ENCODE measurements at regions not wholly inside any gene's neighbourhood (a gene's known extent, or its start where the extent isn't known, plus 50 kb on each side); places are given as distances from the start of the nearest gene placed in this dataset.

DNA sequence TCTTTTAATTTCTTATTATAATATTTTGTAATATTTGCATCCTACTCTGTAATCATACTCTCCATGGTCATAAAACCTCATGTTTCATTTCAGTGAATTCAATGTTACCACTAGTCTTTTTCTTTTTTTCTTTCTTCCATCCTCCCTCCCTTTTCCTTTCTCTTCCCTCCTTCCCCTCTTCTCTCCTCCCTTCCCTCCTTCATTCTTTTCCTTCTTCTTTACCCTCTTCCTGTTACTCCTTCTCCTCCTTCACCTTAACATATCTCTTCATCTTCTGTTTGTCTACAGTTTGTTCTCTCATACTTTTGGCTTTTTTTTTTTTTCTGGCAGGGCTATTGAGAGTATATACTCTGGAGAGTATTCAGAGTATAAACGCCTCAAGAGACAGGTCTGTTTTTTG is 491.6 kb upstream of the ID2 start:
- TF ChIP-seq YY1 (IDR thresholded peaks at IDR 0.05; ENCODE audit: insufficient read depth, insufficient read length) (no peak), ZNF274 (IDR thresholded peaks at IDR 0.05; ENCODE audit: low read depth, low read length) (no peak)

Data from NT2/D1 (cell line).